GM12878 (cell line): ENCODE measurements at regions not wholly inside any gene's neighbourhood (a gene's known extent, or its start where the extent isn't known, plus 50 kb on each side); places are given as distances from the start of the nearest gene placed in this dataset.

Source experiments
- ATAC-seq: fragments of 200-7000 bp; cut with Tn5 transposase; 3 replicates; pipeline ENCODE4 v1.9.1; 2020; ENCODE audit warnings: mild to moderate bottlenecking, moderate library complexity
- BruUV-seq: library from RNA; stranded (reverse); fragments of 400-500 nt; replicated peaks from 2 replicates; lab custom pipeline; 2021; lab: Mats Ljungman, UMichigan
- CTCF ChIA-PET: fragments of 300-600 bp; sonication (Branson Sonifier 250); formaldehyde crosslinking; extraction: SDS; loops from one replicate; lab custom pipeline; 2021; ENCODE audit warnings: inconsistent platforms; lab: Yijun Ruan, JAX
- POLR2A ChIA-PET: fragments of 350-600 bp; formaldehyde crosslinking; extraction: SDS; loops from one replicate; lab custom pipeline; 2021; ENCODE audit warnings: inconsistent platforms; lab: Charles Lee
- RAD21 ChIA-PET: fragments of 300-600 bp; sonication (Branson Sonifier 250); formaldehyde crosslinking; loops from one replicate; lab custom pipeline; 2023; ENCODE audit warnings: antibody characterized with exemption; ENCODE audit not compliant: unreplicated experiment; lab: Charles Lee
- SMC1A ChIA-PET: fragments of 300-600 bp; sonication (Branson Sonifier 250); formaldehyde crosslinking; loops from one replicate; lab custom pipeline; 2023; ENCODE audit not compliant: unreplicated experiment, uncharacterized antibody; lab: Charles Lee
- DNase-seq: peaks from one replicate; pipeline ENCODE4 v3.0.0-alpha.2; 2011; ENCODE audit warnings: low read depth, low spot score
- FAIRE-seq: peaks from 3 replicates; lab custom pipeline; 2011; peaks lifted over from hg19 to GRCh38; lab: Jason Lieb, UNC
- H2AFZ ChIP-seq: 2 replicates; pipeline ENCODE4 v1.6.0; 2011; ENCODE audit warnings: low read depth, low read length, control low read depth; ENCODE audit not compliant: control insufficient read depth
- H3K27ac ChIP-seq: 2 replicates; pipeline ENCODE4 v1.5.1; 2011; ENCODE audit warnings: control low read depth; ENCODE audit not compliant: control insufficient read depth, insufficient read depth
- H3K27me3 ChIP-seq, 2 experiments: replicated peaks in 1 of 2; 2 replicates each; pipeline versions ENCODE4 v1.6.0 to v1.6.1; 2011; ENCODE audit warnings: low read length in 1 of 2; ENCODE audit not compliant: control insufficient read depth in 2 of 2, insufficient read depth in 2 of 2
- H3K36me3 ChIP-seq, 2 experiments: 2 replicates each; pipeline ENCODE4 v1.5.1; 2011; ENCODE audit warnings: low read length in 1 of 2; ENCODE audit not compliant: control insufficient read depth in 2 of 2, insufficient read depth in 2 of 2
- H3K4me1 ChIP-seq: 2 replicates; pipeline ENCODE4 v1.6.1; 2011; ENCODE audit warnings: mild to moderate bottlenecking, low read length, moderate library complexity, mixed read lengths; ENCODE audit not compliant: control insufficient read depth, insufficient read depth
- H3K4me2 ChIP-seq: 2 replicates; pipeline ENCODE4 v1.6.0; 2011; ENCODE audit warnings: control low read depth; ENCODE audit not compliant: control insufficient read depth, insufficient read depth
- H3K4me3 ChIP-seq: fragments of 200-600 bp; sonication (generic); 2 replicates; pipeline ENCODE4 v1.5.1; 2016
- H3K79me2 ChIP-seq: 2 replicates; pipeline ENCODE4 v1.6.0; 2011; ENCODE audit warnings: low read length; ENCODE audit not compliant: control insufficient read depth, insufficient read depth
- H3K9ac ChIP-seq: 2 replicates; pipeline ENCODE4 v1.8.0; 2011; ENCODE audit warnings: low read length, control low read depth, mixed read lengths; ENCODE audit not compliant: control insufficient read depth, insufficient read depth
- H3K9me3 ChIP-seq: replicated peaks from 3 replicates; pipeline ENCODE4 v1.5.1; 2011; ENCODE audit warnings: mild to moderate bottlenecking, low read length; ENCODE audit not compliant: control insufficient read depth, insufficient read depth
- H4K20me1 ChIP-seq: 2 replicates; pipeline ENCODE4 v1.6.0; 2011; ENCODE audit not compliant: control insufficient read depth, insufficient read depth
- CREB1 ChIP-seq: IDR thresholded peaks from 2 replicates; pipeline ENCODE4 v1.6.1; 2012; ENCODE audit warnings: low read depth, mild to moderate bottlenecking, inconsistent platforms
- HSF1 ChIP-seq: fragments of 150-350 bp; IDR thresholded peaks from 2 replicates; pipeline ENCODE4 v1.6.1; 2014; ENCODE audit warnings: mild to moderate bottlenecking, low read depth, low read length
- KLF5 ChIP-seq: fragments of 450-650 bp; IDR thresholded peaks from 2 replicates; pipeline ENCODE4 v1.6.1; 2014; ENCODE audit warnings: mild to moderate bottlenecking; ENCODE audit not compliant: partially characterized antibody
- LARP7 ChIP-seq: fragments of 450-650 bp; IDR thresholded peaks from 2 replicates; pipeline ENCODE4 v1.6.1; 2017; ENCODE audit warnings: mild to moderate bottlenecking
- MEF2A ChIP-seq: IDR thresholded peaks from 2 replicates; pipeline ENCODE4 v1.6.1; 2011; ENCODE audit warnings: low read depth, mild to moderate bottlenecking, low read length, moderate library complexity; ENCODE audit not compliant: insufficient read depth
- NRF1 ChIP-seq: conservative IDR thresholded peaks from 2 replicates; pipeline ENCODE4 v1.6.1; 2011; ENCODE audit warnings: mild to moderate bottlenecking, low read depth, low read length, improper control_type of control experiment
- PKNOX1 ChIP-seq: fragments of 450-650 bp; IDR thresholded peaks from 2 replicates; pipeline ENCODE4 v1.6.1; 2016; ENCODE audit warnings: mild to moderate bottlenecking
- RAD51 ChIP-seq: fragments of 450-650 bp; IDR thresholded peaks from 2 replicates; pipeline ENCODE4 v1.6.1; 2016; ENCODE audit warnings: moderate library complexity, mild to moderate bottlenecking, inconsistent platforms
- RBBP5 ChIP-seq: fragments of 200-600 bp; sonication (generic); conservative IDR thresholded peaks from 2 replicates; pipeline ENCODE4 v1.6.1; 2016
- REST ChIP-seq: IDR thresholded peaks from 2 replicates; pipeline ENCODE4 v1.6.1; 2012; ENCODE audit warnings: mild to moderate bottlenecking, low read depth, low read length
- SIN3A ChIP-seq: IDR thresholded peaks from 2 replicates; pipeline ENCODE4 v1.6.1; 2012; ENCODE audit warnings: low read depth, low read length, improper control_type of control experiment
- SREBF1 ChIP-seq: IDR thresholded peaks from 2 replicates; pipeline ENCODE4 v1.6.1; 2012; ENCODE audit warnings: mild to moderate bottlenecking, low read length
- TBL1XR1 ChIP-seq: IDR thresholded peaks from 2 replicates; pipeline ENCODE4 v1.6.1; 2012; ENCODE audit warnings: low read depth, low read length, improper control_type of control experiment
- ZNF24 ChIP-seq: fragments of 450-650 bp; IDR thresholded peaks from 2 replicates; pipeline ENCODE4 v1.6.1; 2017; ENCODE audit warnings: antibody characterized with exemption, mild to moderate bottlenecking
- WGBS: methylation state at CpG from one replicate; pipeline ENCODE4 v1.1.6; 2016; ENCODE audit warnings: low lambda C conversion rate; ENCODE audit not compliant: insufficient replicate concordance, insufficient coverage; ENCODE audit errors: missing lambda C conversion rate; 5-methylcytosine and 5-hydroxymethylcytosine counted together
- in situ Hi-C: fragments of 300-500 bp; cut with MboI; formaldehyde crosslinking; loops from 9 replicates; pipeline ENCODE4 v1.14.3; 2018; ENCODE audit warnings: mixed read lengths
- intact Hi-C: fragments of 100-400 bp; cut with micrococcal nuclease; formaldehyde crosslinking; loops from one replicate; pipeline ENCODE4 v1.14.2; 2022; ENCODE audit not compliant: unreplicated experiment

GRCh38 chr14:27077710-27078109, 479.9 kb upstream of the NOVA1 start:
- no peak for ATAC-seq
- ChIA-PET CTCF (no interaction called here), SMC1A (no interaction called here), RAD21 (no interaction called here), POLR2A (no interaction called here)
- no peak overlapping the region for H2AFZ ChIP-seq
- H3K9ac ChIP-seq, result no peak overlapping the region
- H3K4me1 ChIP-seq, result no peaks in the 10 kb centered on the region
- no peak for FAIRE-seq
- in situ Hi-C loops, result no loop called here
- TF ChIP-seq PKNOX1, result no peak
- TF ChIP-seq ZNF24, result no peak
- TF ChIP-seq LARP7, result no peak
- no peak for TF ChIP-seq CREB1
- intact Hi-C loops, result no loop called here
- no peak overlapping the region for H3K4me3 ChIP-seq
- DNase-seq, result no peak
- H3K4me2 ChIP-seq, result no peak overlapping the region
- H3K36me3 ChIP-seq, result no peaks in the 10 kb centered on the region
- 0% methylated on average over 2 of the region's 2 CpGs for WGBS
- no TSS peak for BruUV-seq
- H3K27me3 ChIP-seq, result no peaks in the 10 kb centered on the region
- no peaks in the 10 kb centered on the region for H3K9me3 ChIP-seq
- no peaks in the 10 kb centered on the region for H4K20me1 ChIP-seq
- no peak overlapping the region for H3K27ac ChIP-seq
- H3K79me2 ChIP-seq, result no peaks in the 10 kb centered on the region

DNA sequence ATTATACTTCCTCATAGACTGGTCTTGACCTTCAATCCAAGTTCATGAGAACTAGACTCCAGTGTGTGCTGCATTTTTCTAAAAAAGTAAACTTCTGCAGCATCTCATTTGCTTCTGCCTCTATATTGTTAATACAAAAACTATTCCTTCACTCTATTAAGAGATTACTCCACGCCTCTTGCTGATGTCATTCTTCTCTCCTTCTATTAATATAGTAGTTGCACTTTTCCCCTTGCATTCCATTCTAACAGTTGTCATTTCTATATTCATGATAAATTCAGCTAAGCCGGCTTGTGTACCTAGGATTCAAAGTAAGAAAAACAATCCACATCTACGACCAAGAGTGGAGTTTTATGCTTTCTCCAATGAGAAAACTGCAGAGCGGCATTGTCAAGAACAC, 480.4 kb upstream of the NOVA1 start:
- Histone ChIP-seq H3K79me2 (no peaks in the 10 kb centered on the region), H3K4me1 (no peaks in the 10 kb centered on the region), H3K4me3 (no peak overlapping the region), H3K36me3 (no peaks in the 10 kb centered on the region), H3K9ac (no peak overlapping the region), H3K27ac (no peak overlapping the region), H3K27me3 (no peaks in the 10 kb centered on the region), H3K4me2 (no peak overlapping the region), H2AFZ (no peak overlapping the region), H3K9me3 (no peaks in the 10 kb centered on the region), H4K20me1 (no peaks in the 10 kb centered on the region)
- WGBS, result 27% methylated on average over 4 of the region's 4 CpGs
- CTCF ChIA-PET, result no interaction called here
- no TSS peak for BruUV-seq
- POLR2A ChIA-PET, result no interaction called here
- DNase-seq, result no peak
- no peak for FAIRE-seq
- intact Hi-C loops, result no loop called here
- SMC1A ChIA-PET, result no interaction called here
- RAD21 ChIA-PET, result no interaction called here
- no peak for ATAC-seq
- in situ Hi-C loops, result no loop called here
- TF ChIP-seq SIN3A (no peak), TBL1XR1 (no peak), RBBP5 (no peak), RAD51 (no peak), MEF2A (no peak), REST (no peak), HSF1 (no peak), NRF1 (no peak), SREBF1 (no peak), KLF5 (no peak)
